CD4-positive, alpha-beta T cell treated with Interleukin-4 for 1 hour (primary cell): ENCODE measurements at regions not wholly inside any gene's neighbourhood (a gene's known extent, or its start where the extent isn't known, plus 50 kb on each side); places are given as distances from the start of the nearest gene placed in this dataset.

Experiments
- DNase-seq, 2 donors: peaks; one replicate each; pipeline ENCODE4 v3.0.0-alpha.2; 2020 to 2022

DNA sequence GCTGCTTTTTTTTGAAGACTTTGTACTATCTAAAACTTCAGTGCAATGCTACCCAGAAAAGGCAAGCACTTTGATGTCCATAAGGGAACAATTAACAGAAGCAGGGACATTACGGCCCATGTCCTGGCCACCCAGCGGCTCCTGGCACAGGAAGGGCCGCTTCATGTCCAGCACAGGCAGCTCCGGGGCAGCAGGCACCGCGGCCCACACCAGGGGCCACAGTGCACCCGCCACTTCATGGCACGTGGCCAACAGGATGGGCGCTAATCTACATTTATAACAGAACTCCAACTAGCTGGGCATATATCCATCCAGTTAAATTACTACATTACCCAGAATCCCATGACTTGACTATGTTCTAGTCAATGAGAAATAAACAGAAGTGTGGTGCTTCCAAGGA, 198.2 kb upstream of the ID4 start:
- DNase-seq: no peak

- no peak for DNase-seq
These were observed 193.9 kb upstream of the ID4 start for GRCh38 chr6:19643287-19643686.

- no peak for DNase-seq
These were observed 193.5 kb upstream of the ID4 start for GRCh38 chr6:19643713-19644112.

- DNase-seq: no peak
These were observed 181.4 kb upstream of the ID4 start for GRCh38 chr6:19655744-19656143.

DNA sequence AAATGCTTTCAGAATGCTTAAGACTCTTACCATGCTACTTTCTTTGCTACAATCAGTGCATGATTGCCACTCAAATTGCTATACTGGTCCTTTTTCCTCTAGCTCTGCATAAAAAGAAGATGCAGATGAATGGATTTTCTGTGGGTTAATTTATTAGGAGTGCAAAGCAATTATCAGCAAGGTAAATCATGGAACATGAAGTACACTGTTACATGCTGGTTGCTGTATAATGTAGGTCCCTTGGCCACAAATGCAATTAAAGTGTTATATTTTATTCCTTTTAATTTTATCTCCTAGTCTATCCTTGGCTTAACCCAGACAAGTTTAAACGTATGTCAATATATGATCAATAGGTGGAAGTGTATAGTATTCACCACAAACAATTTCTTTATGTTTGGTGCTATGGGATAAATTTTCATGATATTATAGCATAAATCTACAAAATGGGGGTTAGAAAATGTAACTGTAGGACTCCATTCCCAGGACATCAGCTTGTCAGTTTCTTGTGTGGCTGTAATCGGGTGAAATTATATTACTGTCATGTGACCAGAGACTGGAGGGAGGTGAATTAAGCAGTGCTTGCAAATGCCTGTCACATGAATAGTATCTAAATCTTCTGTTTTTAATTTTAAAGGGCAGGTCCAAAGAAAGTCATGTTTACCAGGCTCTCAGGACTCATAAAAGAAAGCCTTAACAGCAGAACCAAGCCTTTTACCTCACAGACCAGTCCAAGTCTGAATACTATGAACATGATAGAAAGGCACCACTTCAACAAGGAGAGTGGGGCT, 176.9 kb upstream of the ID4 start:
- DNase-seq: no peak

GRCh38 chr6:19662911-19663310, 174.3 kb upstream of the ID4 start:
- DNase-seq: no peak

DNA sequence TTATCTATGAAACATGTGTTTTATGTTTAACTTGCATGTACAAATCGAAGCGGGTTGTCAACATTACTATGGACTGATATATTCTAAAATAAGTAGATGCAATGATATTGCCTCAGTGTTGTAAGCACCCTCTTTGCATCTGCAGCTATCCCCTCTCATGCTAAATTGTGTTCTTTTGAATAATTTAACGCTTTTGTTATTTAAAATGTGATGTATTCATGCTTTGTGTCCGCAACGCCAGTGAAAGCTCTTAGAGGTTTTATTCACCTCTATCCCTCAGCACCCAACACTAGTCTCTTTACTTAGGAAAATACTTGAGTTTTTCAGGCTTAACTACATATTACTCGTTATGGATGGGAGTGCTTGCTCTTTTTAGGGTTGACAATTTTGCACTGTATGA, 173.7 kb upstream of the ID4 start:
- DNase-seq: no peak

DNA sequence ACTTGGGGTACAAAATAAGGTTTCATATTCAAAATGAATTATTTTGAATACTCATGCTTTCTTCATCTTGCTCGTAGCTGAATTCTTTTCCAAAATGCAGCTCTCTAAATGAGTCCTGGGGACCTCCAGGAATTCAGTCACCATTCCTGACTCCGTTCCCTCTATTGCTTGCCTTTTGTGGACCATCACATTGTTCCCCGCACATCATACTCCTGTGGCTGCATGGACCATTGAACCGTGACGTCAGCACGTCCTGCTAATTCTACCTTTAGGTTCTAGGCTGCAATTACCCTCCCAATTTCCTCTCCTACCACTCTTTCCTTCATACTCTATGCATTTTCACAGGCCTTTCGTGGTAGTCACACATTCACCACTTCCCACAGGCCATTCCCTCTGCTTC, 173.1 kb upstream of the ID4 start:
- no peak for DNase-seq

DNA sequence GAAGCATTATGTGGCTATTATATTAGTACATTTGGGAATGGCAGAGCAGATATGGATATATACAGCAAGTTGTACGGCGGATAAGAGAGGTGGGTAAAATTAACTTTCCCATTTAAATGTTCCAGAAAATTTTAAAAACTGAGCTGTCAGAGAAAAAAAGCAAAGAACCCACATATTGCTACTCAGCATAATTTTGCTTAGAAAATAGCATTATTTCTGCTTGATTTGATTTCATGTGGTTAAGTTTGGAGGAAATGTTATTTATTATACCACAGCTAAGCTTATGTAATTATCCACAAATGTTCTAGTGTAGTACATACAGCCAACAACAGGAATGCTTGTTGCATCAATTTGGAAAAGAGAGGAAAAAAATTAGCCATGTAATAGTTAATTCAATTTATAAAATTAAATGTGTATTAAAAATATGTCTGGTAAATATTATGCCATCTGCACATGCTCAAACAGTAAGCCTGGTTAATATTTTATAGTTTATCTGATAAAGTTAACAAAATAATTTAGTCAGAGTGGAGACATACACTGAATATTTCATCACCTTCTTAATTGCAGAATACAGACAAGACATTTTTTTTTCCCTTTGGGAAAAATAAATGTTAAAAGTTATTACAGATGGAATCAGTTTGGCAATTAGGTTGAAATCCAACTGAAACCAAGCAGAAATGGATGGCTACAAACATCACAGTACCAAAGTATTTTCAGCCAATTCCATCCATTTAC, 172.1 kb upstream of the ID4 start:
- no peak for DNase-seq

DNA sequence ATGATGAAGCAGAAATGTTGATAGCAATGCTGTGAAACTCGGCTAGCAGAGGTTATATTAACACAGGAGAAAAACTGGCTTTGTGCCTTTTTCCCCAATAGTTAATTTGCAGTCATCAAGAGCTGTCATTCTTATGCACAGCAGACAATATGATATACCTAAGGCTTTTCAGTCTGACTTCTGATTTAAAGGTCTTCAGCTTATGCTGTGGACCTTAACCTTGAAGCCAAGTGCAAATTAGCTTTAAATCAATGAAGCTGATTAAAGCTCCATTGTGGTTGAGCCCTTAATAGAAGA, 171.6 kb upstream of the ID4 start:
- DNase-seq: no peak

DNA sequence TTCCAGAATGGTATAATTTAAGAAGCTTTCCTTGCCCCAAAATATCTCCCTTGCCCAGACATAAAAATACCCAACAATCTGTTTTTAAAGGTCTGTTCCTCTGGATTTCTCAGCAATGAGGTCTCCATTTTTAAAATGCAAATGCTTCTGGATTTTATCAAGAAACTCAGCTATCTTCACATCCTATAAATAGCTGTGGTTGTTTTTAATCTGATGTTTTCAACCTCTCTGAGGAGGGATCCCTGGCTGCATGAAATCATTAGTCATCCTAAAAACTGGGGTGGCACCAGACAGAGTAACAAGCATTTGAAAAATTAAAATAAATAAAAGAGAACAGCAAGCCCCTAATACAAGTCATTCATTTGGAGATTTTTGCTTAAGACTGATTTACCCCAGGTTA, 168.5 kb upstream of the ID4 start:
- no peak for DNase-seq

GRCh38 chr6:19669206-19669605, 168.0 kb upstream of the ID4 start:
- DNase-seq: no peak

DNA sequence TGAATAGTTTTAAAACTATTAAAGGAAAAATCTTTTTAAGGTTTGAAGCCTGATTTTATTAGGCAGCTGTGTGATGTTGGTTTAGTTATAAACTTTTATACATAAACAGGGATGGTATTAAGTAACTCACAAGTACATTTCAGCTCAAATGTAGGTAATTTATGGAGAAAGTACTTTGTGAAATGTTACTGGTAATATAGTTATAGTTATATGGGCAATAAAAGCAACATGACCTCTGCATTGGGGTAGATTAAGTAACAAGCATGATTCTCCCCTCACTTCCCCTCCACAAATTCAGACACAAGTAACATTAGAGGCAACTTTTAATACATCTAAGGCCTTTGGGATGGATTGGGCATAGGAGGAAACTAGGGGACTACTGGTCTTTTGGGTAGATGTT, 154.3 kb upstream of the ID4 start:
- DNase-seq: no peak

GRCh38 chr6:19690325-19691075, 146.7 kb upstream of the ID4 start:
- no peak for DNase-seq

- no peak for DNase-seq
These were observed 145.6 kb upstream of the ID4 start for GRCh38 chr6:19691465-19692167.

DNA sequence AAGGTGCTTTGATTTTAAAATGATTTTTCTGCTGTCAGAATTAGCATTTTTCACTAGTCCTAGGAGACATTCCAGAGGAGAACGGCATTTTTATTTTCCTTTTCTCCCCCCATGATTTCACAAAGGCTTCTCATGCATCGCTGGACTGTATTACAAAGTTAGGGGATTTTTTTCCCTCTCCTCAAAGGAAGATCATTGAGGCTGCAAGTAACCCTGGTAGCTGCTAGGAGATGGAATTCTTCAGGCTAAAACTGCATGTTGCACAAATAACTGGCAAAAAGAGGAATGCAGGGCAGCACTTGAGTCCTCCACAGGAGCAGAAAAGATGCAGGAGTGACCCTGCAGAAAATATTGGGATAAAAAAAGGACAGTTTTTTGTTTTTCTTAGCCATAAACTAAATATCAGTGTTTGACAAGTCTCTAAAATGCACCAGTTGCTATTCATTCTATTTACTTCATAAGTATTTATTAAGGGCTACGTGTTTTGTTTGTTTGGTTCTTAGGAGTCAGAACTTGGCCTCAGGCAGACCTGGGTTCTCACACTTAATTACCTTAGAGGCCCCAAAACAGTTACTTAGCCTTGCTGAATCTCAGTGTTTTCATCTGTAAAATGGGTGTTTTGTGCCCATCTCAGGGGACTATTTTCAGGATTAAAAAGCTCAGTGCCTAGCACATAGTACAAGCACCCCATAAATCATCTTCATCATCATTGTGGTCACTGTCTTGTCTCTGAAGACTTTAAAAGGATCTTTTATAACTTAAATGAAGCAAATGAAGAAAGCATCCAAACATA, 144.5 kb upstream of the ID4 start:
- no peak for DNase-seq

GRCh38 chr6:19694697-19695096, 142.5 kb upstream of the ID4 start:
- no peak for DNase-seq

DNA sequence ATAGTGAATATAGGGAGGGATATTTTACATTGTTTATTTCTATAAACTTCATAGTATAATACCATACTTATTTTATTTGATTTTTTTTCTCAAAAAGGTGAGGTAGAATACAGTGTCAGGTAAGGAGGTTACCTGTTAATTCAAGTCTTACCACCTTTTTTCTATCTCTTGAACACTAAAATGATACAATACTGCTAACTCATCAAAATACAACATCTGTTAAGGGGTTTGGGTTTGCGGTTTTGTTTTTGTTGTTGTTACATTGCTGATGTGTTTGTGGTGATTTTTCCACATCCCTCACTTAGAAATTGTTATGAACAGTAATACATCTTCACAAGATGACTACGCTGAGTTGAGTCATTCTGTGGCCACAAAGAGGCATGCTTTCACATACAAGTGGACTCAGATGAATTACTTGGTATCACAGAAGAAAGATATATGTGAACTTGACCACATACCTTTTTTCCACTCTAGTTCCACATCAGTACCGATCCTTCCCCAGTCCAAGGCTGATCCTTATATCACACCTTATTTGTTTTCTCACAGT, 139.4 kb upstream of the ID4 start:
- no peak for DNase-seq

- DNase-seq: no peak
These were observed 137.2 kb upstream of the ID4 start for GRCh38 chr6:19699932-19700331.

- no peak for DNase-seq
These were observed 131.6 kb upstream of the ID4 start for GRCh38 chr6:19705606-19706005.

GRCh38 chr6:19712012-19712688, 125.0 kb upstream of the ID4 start:
- DNase-seq: no peak

DNA sequence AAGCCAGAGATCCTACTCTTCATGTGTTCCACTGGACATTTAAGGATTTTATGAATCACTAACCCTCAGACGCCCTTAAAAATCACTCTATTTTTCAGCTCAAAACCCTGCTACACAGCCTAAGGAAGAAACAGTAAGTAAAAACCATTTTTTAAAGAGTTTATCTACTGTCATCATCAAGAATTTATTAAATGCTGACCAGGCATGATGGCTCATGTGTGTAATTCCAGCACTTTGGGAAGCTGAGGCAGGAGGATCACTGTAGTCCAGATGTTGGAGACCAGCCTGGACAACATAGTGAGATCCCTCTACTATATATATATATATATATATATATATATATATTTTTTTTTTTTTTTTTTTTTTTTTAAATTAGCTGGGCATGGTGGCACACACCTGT, 124.2 kb upstream of the ID4 start:
- DNase-seq: no peak
